HEK293T (cell line): ENCODE measurements at regions not wholly inside any gene's neighbourhood (a gene's known extent, or its start where the extent isn't known, plus 50 kb on each side); places are given as distances from the start of the nearest gene placed in this dataset.

ENCODE experiments used
- ARNT ChIP-seq: fragments of 450-650 bp; IDR thresholded peaks from 2 replicates; pipeline ENCODE4 v1.6.1; 2017; ENCODE audit warnings: mild to moderate bottlenecking
- BHLHE40 ChIP-seq: fragments of 450-650 bp; IDR thresholded peaks from 2 replicates; pipeline ENCODE4 v1.6.1; 2016; ENCODE audit warnings: mild to moderate bottlenecking, moderate library complexity, borderline replicate concordance
- CTBP1 ChIP-seq: fragments of 450-650 bp; IDR thresholded peaks from 2 replicates; pipeline ENCODE4 v1.6.1; 2016; ENCODE audit warnings: borderline replicate concordance
- ELF4 ChIP-seq: fragments of 450-650 bp; IDR thresholded peaks from 2 replicates; pipeline ENCODE4 v1.6.1; 2017; ENCODE audit warnings: antibody characterized with exemption
- FOXK2 ChIP-seq: fragments of 450-650 bp; IDR thresholded peaks from 2 replicates; pipeline ENCODE4 v1.6.1; 2016; ENCODE audit warnings: mild to moderate bottlenecking
- FOXM1 ChIP-seq: fragments of 450-650 bp; IDR thresholded peaks from 2 replicates; pipeline ENCODE4 v1.6.1; 2017; ENCODE audit warnings: mild to moderate bottlenecking, borderline replicate concordance
- HDGF ChIP-seq: fragments of 450-650 bp; IDR thresholded peaks from 2 replicates; pipeline ENCODE4 v1.6.1; 2017; ENCODE audit warnings: antibody characterized with exemption, borderline replicate concordance
- L3MBTL2 ChIP-seq: fragments of 450-650 bp; conservative IDR thresholded peaks from 2 replicates; pipeline ENCODE4 v1.6.1; 2016; ENCODE audit warnings: mild to moderate bottlenecking
- LEF1 ChIP-seq: fragments of 450-650 bp; IDR thresholded peaks from 2 replicates; pipeline ENCODE4 v1.6.1; 2017; ENCODE audit warnings: mild to moderate bottlenecking, borderline replicate concordance
- NFRKB ChIP-seq: fragments of 450-650 bp; IDR thresholded peaks from 2 replicates; pipeline ENCODE4 v1.6.1; 2016; ENCODE audit warnings: mild to moderate bottlenecking, moderate library complexity
- SP1 ChIP-seq: fragments of 450-650 bp; IDR thresholded peaks from 2 replicates; pipeline ENCODE4 v1.6.1; 2017
- SUZ12 ChIP-seq: fragments of 450-650 bp; IDR thresholded peaks from 2 replicates; pipeline ENCODE4 v1.6.1; 2016; ENCODE audit warnings: mild to moderate bottlenecking
- TARDBP ChIP-seq: fragments of 450-650 bp; IDR thresholded peaks from 2 replicates; pipeline ENCODE4 v1.6.1; 2016

DNA sequence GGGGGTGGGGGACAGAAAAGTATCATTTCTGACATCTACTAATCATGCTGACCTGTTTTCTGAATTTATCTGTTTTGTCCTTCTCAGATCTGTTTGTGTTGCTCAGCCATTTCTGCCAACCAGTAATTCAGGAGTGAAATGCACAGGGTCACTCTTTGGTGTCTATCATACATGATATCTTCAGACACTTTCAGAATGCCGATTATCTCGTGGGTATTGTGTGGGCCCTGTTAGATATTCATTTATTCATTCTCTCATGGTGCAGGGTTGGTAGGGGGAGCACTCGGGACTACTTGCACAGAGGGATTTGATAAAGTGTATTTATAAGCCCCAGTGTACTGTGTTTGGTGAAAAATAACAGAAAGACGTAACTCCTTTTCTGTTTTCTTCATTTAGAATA lies 101.2 kb upstream of the CITED2 start:
- TF ChIP-seq ARNT (no peak), FOXK2 (no peak), BHLHE40 (no peak), TARDBP (no peak), FOXM1 (no peak), SUZ12 (no peak), HDGF (no peak), NFRKB (no peak), SP1 (no peak), LEF1 (no peak), L3MBTL2 (no peak), ELF4 (no peak), CTBP1 (no peak)
